Activated naive CD8-positive, alpha-beta T cell treated with anti-CD3 and anti-CD28 coated beads, Interleukin-2, amount 50 U/mL, for 16 hours (primary cell): ENCODE measurements at regions not wholly inside any gene's neighbourhood (a gene's known extent, or its start where the extent isn't known, plus 50 kb on each side); places are given as distances from the start of the nearest gene placed in this dataset.
"Not testable (repeated sequence)": the region's sequence is repeated elsewhere in the genome, so short reads cannot be mapped to it uniquely, and the experiment has no call there.

ENCODE experiments used
- DNase-seq: peaks from one replicate; pipeline ENCODE4 v3.0.0-alpha.2; 2020; ENCODE audit warnings: low read depth, low spot score

DNA sequence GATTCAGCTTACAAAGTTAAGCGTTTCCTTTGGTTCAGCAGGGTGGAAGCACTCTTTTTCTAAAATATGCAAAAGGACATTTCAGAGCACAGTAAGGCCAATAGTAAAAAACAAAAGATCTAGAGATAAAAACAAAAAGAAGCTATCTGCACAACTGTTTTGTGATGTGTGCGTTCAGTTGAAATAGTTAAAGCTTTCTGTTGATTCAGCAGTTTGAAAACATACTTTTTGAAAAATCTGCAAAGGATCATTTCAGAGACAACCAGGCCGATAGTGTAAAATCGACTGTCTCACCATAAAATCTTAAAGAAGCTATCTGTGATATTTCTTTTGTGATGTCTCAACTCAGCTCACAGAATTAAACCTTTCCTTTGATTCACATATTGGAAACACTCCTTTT is 300.0 kb upstream of the ALG10B start:
- no peak for DNase-seq

DNA sequence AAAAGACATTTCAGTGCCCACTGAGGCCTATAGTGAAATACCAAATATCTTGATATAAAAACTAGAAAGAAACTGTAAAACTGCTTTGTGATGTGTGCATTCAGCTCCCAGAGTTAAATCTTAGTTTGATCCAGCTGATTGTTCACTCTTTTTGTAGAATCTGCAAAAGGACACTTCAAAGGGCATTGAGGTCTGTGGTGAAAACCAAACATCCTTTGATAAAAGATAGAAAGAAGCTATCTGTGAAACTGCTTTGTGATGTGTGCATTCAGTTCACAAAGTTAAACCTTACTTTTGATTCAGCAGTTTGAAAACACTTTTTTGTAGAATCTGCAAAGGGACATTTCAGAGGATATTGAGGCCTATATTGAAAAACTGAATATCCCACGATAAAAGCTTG is 290.7 kb upstream of the ALG10B start:
- no peak for DNase-seq

- no peak for DNase-seq
Observed at GRCh38 chr12:38053113-38053512, 263.5 kb upstream of the ALG10B start.

DNA sequence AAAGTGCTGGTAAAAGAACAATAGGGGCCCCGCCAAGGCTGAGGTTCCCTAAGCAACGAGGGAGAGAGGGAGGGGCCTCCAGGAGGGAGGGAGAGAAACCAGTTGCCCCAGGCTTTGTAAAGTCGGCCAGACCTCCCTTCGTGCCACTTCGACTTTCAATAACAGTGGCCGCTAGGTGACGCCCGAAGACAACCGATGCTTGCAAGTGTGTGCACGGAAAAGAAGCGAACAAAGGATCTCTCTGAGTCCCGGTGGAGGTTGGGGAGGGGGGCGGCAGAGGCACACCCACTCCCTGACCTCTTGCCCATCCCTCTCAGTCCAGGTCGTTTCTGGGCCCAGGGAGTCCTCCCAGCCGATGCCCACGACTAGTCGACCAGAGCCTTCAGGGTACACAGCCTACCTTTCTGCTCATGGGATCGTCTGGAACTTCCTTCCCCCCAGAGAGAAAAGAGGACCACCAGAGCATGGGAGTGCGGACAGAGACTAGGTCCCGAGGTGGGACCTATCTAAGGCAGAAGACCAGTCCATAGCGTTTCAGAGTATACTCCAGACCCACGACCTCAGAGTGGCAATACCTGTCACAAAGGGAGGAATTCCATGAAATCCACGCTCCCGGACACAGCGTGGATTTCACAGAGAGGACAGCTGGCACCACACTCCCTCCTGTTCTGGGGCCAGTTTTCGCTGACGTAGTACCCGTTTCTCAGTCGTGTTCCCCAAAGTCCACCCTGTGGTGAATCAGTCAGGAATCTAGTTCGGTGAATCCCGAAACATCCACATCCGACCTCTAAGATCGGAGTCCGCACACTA is 262.7 kb upstream of the ALG10B start:
- DNase-seq: no peak

DNA sequence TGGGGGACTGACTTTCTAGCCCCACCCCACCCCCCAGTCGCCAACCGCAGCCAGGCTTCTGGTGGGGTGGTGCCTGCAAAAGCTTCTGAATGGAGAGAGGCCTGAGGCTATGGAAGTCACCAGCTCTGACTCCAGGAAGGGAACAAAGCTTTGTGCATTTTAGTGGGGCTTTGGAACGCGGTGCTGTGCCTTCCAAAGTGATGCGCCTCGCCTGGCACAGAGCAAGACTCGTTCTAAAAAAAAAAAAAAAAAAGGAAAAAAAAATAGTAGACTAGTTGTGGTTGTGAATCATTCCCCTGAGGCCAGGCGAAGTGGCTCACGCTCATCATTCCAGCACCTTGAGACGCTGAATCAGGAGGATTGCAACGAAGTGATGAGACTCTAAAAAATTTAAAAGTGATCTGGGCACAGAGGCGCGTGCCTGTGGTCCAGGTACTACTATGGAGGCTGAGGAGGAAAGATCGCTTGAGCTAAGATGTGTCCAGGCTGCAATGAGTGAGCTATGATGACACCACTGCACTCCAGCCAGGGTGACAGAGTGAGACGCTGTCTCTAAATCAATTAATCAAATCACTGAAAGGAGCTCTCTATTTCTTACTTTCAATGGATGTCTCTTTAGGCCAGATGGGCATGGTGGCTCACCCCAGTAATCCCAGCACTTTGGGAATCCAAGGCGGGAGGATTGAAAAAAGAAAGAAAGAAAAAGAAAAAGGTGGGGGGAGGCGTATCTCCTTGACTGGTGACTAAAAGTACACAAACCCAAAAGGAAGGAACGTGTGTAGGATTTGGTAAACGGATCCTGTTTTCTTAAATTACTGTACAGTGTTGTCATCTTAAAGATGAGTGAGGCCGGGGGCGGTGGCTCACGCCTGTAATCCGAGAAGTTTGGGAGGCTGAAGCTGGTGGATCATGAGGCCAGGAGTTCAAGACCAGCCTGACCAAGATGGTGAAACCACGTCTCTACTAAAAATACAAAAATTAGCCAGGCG is 259.6 kb upstream of the ALG10B start:
- DNase-seq: no peak

- no peak for DNase-seq
Observed at GRCh38 chr12:38099686-38100085, 216.9 kb upstream of the ALG10B start.

DNA sequence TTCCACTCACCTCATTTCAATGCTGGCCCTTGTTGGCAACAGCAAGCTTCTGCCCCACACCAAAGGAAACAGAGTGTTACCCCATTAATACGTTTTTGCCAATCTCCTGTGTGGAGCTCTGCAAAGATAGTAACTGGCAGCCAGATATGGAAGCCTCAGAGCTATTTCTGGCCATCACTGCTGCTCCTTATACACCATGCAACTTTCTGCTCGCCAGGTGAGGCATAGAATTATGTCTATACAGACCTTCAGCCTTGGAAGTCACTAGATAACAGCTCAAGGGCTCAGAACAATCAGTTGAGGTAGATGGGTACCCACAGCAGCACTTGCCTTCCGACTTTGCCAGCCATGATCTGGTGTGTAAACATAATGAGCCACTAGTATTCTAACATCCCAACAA is 214.8 kb upstream of the ALG10B start:
- no peak for DNase-seq

DNA sequence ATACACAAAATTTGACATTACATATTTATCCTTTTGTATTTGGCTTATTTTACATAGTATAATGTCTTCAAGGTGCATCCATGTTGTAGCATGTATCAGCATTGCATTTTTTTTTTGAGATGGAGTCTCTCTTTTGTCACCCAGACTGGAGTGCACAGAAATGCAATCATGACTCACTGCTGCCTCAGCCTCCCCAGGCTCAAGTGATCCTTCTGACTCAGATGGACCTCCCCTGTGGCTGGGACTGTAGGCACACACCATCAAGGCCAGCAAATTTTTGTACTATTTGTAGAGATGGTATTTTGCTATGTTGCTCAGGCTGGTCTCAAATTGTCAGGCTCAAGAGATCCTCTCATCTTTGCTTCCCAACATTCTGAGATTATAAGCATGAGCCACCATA is 214.4 kb upstream of the ALG10B start:
- DNase-seq: no peak

DNA sequence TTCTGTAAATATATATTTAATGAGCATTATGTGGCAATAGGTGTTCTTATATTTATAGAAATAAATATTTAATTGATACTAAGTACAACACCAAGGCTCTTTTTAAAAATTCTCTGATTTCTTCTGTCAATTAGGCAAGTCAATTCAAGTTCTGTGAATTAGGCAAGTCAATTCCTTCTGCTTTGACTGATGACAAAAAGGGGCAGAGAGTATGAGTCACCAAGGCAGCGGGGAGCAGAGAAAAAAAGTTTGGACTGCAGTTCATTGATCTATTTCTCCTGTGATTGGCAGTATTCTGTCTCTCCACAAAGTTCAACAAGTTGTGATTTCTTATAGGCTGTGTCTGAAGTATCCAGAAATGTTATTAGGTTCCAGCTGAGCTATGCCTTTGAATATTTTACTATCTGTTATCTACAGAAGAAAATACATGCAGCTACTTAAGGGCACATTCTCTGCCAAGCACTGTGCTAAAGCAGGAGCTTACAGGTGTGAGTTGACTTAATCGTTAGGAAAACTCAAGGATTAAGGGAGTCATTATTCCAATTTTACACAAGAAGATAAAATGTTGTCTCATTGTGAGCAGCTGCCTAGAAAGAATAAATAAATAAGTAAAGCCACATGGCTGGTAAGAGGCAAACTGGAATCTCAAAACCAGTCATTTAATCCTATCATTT is 206.4 kb upstream of the ALG10B start:
- DNase-seq: no peak

- no peak for DNase-seq
Observed at GRCh38 chr12:38113991-38114390, 202.6 kb upstream of the ALG10B start.

DNA sequence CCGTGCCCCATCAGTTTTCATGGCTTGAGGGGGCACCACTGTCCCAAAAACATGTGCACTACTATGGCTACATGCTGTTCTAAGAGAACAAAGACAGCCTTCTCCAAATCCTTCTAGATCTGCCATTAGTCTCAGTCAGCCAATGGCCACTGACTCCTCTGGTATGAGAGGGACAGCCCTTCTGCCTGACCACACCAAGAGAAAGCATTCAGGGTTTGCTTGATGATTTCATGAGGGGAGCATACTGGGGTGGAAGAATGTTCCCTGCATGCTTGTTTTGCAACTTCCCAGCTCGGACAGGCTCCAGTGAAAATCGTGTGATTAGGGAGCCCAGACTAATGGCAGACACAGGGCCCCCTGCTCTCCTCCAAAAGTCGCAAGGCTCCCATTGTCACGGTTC is 199.6 kb upstream of the ALG10B start:
- no peak for DNase-seq

GRCh38 chr12:38118632-38119031 is 197.9 kb upstream of the ALG10B start:
- no peak for DNase-seq

DNA sequence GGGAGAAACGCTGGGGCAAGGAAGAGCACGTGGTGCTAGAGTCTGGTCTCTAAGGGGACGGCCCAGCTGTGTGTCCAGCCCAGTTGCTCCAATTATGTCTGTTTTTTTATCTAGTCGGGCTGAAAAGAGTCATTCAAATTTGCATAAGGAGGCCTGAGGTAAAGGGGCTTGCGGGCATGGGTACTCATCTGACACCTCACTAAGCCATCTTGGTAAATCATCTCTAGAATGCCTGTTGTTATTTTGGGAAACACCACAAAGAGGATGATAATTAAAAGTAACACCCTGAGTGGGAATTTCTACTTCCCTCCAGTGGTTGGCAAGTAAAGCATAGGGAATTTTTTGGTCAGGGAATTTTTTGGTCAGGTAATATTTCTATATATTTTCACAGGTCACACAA is 196.1 kb upstream of the ALG10B start:
- DNase-seq: no peak

GRCh38 chr12:38123028-38123427 is 193.5 kb upstream of the ALG10B start:
- DNase-seq: not testable (repeated sequence)

DNA sequence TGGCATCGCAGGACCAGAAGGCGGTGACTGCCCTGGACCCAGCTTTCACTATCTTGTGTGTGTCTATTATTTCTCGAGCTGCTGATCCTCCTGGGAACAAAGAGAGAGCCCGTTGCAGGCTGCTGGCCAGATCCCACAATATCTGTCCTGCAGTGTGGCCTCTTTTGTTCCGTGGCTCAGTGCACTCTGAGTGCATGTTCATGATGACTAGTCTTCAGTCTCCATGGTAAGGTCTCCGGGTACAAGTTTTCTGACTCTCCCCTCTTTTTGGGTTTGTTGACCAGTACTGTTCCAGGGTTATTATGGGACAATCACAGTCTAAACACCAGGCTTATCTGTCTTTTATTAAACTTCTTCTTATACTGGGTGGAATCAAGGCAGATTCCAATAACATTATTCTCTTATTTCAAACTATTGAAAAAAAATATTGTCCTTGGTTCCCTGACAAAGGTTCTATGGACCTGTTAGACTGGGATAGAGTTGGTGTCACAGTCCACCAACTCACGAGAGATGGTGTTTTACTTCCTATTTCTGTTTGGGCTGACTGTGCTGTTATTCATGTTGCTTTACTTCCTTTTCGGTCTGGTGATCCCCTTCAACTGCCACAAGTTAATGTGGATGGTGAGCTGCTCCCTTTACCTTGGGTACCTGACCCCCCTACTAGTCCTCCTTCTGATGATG is 192.9 kb upstream of the ALG10B start:
- no peak for DNase-seq

- no peak for DNase-seq
Observed at GRCh38 chr12:38124247-38125012, 192.1 kb upstream of the ALG10B start.

GRCh38 chr12:38132139-38132538 is 184.4 kb upstream of the ALG10B start:
- no peak for DNase-seq

DNA sequence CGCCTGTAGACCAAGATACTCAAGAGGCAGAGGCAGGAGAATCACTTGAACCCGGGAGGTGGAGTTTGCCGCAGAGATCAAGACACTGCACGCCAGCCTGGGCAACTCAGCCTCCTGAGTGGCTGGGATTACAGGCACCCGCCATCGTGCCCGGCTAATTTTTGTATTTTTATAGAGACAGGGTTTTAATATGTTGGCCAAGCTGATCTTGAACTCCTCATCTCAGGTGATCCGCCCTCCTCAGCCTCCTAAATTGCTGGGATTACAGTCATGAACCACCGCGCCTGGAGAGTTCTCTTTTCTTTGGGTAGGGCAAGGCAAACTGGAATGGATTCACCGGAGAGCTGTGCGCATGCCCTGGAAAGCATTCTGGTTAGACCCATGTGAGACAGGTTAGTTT is 179.3 kb upstream of the ALG10B start:
- DNase-seq: no peak

DNA sequence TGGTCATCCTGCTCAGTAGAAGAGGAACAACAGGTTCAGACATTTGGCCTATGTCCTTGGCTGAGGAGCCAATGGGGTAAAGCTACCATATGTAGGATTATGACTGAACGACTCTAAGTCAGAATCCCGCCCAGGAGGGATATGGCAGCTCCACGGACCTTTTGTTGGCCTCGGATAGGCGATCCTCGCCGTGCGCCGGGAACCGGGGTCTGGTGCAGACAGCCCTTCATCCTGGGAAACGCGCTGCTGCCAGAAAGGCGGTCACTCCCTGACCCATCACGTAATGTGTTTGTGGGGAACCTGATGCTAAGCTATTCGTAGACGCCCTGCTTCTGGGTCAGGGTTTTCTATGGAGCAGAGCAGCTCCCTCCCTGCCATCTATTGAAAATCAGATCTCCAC is 178.9 kb upstream of the ALG10B start:
- no peak for DNase-seq
